ENCODE measurements at regions not wholly inside any gene's neighbourhood (a gene's known extent, or its start where the extent isn't known, plus 50 kb on each side); places are given as distances from the start of the nearest gene placed in this dataset.

- H3K9me3 ChIP-seq (ENCODE audit: severe bottlenecking): peaks cover 2% of the 10 kb centered on the region
- no peak overlapping the region for H3K4me3 ChIP-seq (ENCODE audit: severe bottlenecking)
- TF ChIP-seq CTCF (IDR thresholded peaks at IDR 0.05; ENCODE audit: poor library complexity, severe bottlenecking): no peak
- DNase-seq (ENCODE audit: low spot score): no peak
- no peaks in the 10 kb centered on the region for H3K27me3 ChIP-seq (ENCODE audit: insufficient read depth, poor library complexity, severe bottlenecking)
- H3K27ac ChIP-seq (ENCODE audit: poor library complexity, severe bottlenecking): no peak overlapping the region
- ATAC-seq (ENCODE audit: low read depth): no peak
- no peaks in the 10 kb centered on the region for H3K4me1 ChIP-seq (ENCODE audit: insufficient read depth, poor library complexity, severe bottlenecking)
- H3K36me3 ChIP-seq (ENCODE audit: low read depth): no peaks in the 10 kb centered on the region
Observed at GRCh38 chr14:81841346-81841745, 307.7 kb upstream of the SEL1L start.

GRCh38 chr14:81849714-81850113 is 316.1 kb upstream of the SEL1L start:
- DNase-seq (ENCODE audit: low spot score) (no peak), ATAC-seq (ENCODE audit: low read depth) (no peak)
- no peaks in the 10 kb centered on the region for H3K4me1 ChIP-seq (ENCODE audit: insufficient read depth, poor library complexity, severe bottlenecking)
- H3K4me3 ChIP-seq (ENCODE audit: severe bottlenecking): no peak overlapping the region
- no peak for TF ChIP-seq CTCF (IDR thresholded peaks at IDR 0.05; ENCODE audit: poor library complexity, severe bottlenecking)
- H3K27ac ChIP-seq (ENCODE audit: poor library complexity, severe bottlenecking): no peak overlapping the region
- no peaks in the 10 kb centered on the region for H3K27me3 ChIP-seq (ENCODE audit: insufficient read depth, poor library complexity, severe bottlenecking)
- peaks cover 2% of the 10 kb centered on the region for H3K9me3 ChIP-seq (ENCODE audit: severe bottlenecking)
- no peaks in the 10 kb centered on the region for H3K36me3 ChIP-seq (ENCODE audit: low read depth)

- no peaks in the 10 kb centered on the region for H3K36me3 ChIP-seq (ENCODE audit: low read depth)
- peaks cover 9% of the 10 kb centered on the region for H3K9me3 ChIP-seq (ENCODE audit: severe bottlenecking)
- no peak for DNase-seq (ENCODE audit: low spot score)
- no peak overlapping the region for H3K4me3 ChIP-seq (ENCODE audit: severe bottlenecking)
- no peak overlapping the region for H3K27ac ChIP-seq (ENCODE audit: poor library complexity, severe bottlenecking)
- no peaks in the 10 kb centered on the region for H3K4me1 ChIP-seq (ENCODE audit: insufficient read depth, poor library complexity, severe bottlenecking)
- H3K27me3 ChIP-seq (ENCODE audit: insufficient read depth, poor library complexity, severe bottlenecking): no peaks in the 10 kb centered on the region
- ATAC-seq (ENCODE audit: low read depth): no peak
- TF ChIP-seq CTCF (IDR thresholded peaks at IDR 0.05; ENCODE audit: poor library complexity, severe bottlenecking): no peak
Observed at GRCh38 chr14:81855007-81855406, 321.4 kb upstream of the SEL1L start.

- Histone ChIP-seq H3K4me3 (ENCODE audit: severe bottlenecking) (no peak overlapping the region), H3K27me3 (ENCODE audit: insufficient read depth, poor library complexity, severe bottlenecking) (no peaks in the 10 kb centered on the region), H3K4me1 (ENCODE audit: insufficient read depth, poor library complexity, severe bottlenecking) (no peaks in the 10 kb centered on the region), H3K9me3 (ENCODE audit: severe bottlenecking) (peaks cover 9% of the 10 kb centered on the region), H3K27ac (ENCODE audit: poor library complexity, severe bottlenecking) (no peak overlapping the region), H3K36me3 (ENCODE audit: low read depth) (no peaks in the 10 kb centered on the region)
- DNase-seq (ENCODE audit: low spot score): no peak
- ATAC-seq (ENCODE audit: low read depth): no peak
- no peak for TF ChIP-seq CTCF (IDR thresholded peaks at IDR 0.05; ENCODE audit: poor library complexity, severe bottlenecking)
Observed at GRCh38 chr14:81859046-81859445, 325.4 kb upstream of the SEL1L start.

GRCh38 chr14:81868172-81868571 is 334.5 kb upstream of the SEL1L start:
- H3K4me3 ChIP-seq (ENCODE audit: severe bottlenecking): no peak overlapping the region
- ATAC-seq (ENCODE audit: low read depth) (no peak), DNase-seq (ENCODE audit: low spot score) (no peak)
- TF ChIP-seq CTCF (IDR thresholded peaks at IDR 0.05; ENCODE audit: poor library complexity, severe bottlenecking): peak; percentile 22
- H3K36me3 ChIP-seq (ENCODE audit: low read depth): no peaks in the 10 kb centered on the region
- H3K9me3 ChIP-seq (ENCODE audit: severe bottlenecking): peaks cover 4% of the 10 kb centered on the region
- no peaks in the 10 kb centered on the region for H3K4me1 ChIP-seq (ENCODE audit: insufficient read depth, poor library complexity, severe bottlenecking)
- H3K27ac ChIP-seq (ENCODE audit: poor library complexity, severe bottlenecking): no peak overlapping the region
- H3K27me3 ChIP-seq (ENCODE audit: insufficient read depth, poor library complexity, severe bottlenecking): no peaks in the 10 kb centered on the region

Measured in RWPE2 (cell line).